HepG2 (cell line): ENCODE measurements at regions not wholly inside any gene's neighbourhood (a gene's known extent, or its start where the extent isn't known, plus 50 kb on each side); places are given as distances from the start of the nearest gene placed in this dataset.

Experiments used
- ATAC-seq: fragments of 200-7000 bp; cut with Tn5 transposase; 3 replicates; pipeline ENCODE4 v1.9.1; 2020; ENCODE audit warnings: mild to moderate bottlenecking, moderate library complexity
- BruUV-seq: library from RNA; stranded (reverse); fragments of 400-500 nt; replicated peaks from 2 replicates; lab custom pipeline; 2021; lab: Mats Ljungman, UMichigan
- CTCF ChIA-PET: fragments of 300-600 bp; formaldehyde crosslinking; extraction: SDS; loops from one replicate; lab custom pipeline; 2021; ENCODE audit warnings: low total read pairs, inconsistent platforms, low intra/inter-chr PET ratio; lab: Yijun Ruan, JAX
- POLR2A ChIA-PET: fragments of 350-600 bp; sonication (Branson Sonifier 250); formaldehyde crosslinking; loops from one replicate; lab custom pipeline; 2020; ENCODE audit warnings: antibody characterized with exemption, inconsistent platforms; lab: Yijun Ruan, JAX
- DNase-seq: peaks from one replicate; pipeline ENCODE4 v3.0.0-alpha.2; 2015; ENCODE audit warnings: low spot score
- FAIRE-seq: peaks from 3 replicates; lab custom pipeline; 2011; peaks lifted over from hg19 to GRCh38; lab: Jason Lieb, UNC
- H2AFZ ChIP-seq: one replicate; pipeline ENCODE4 v1.6.1; 2011; ENCODE audit warnings: low read length, inconsistent platforms
- H3K27ac ChIP-seq: fragments of 300-600 bp; 3 replicates; pipeline ENCODE4 v1.8.0; 2011; ENCODE audit warnings: mixed run types, mild to moderate bottlenecking, mixed read lengths, low read length, inconsistent platforms; ENCODE audit not compliant: insufficient read depth; ENCODE audit errors: extremely low read length
- H3K27me3 ChIP-seq, 2 experiments: fragments of 200-600 bp in 1 of 2; 2 replicates in 1 of 2; 3 replicates in 1 of 2; pipeline versions ENCODE4 v1.6.0 to v1.8.0; 2011; ENCODE audit warnings: low read length in 2 of 2, mild to moderate bottlenecking in 2 of 2, moderate library complexity in 2 of 2, inconsistent platforms in 1 of 2; ENCODE audit not compliant: insufficient read depth in 2 of 2, control insufficient read depth in 1 of 2
- H3K36me3 ChIP-seq, 2 experiments: fragments of 200-600 bp in 1 of 2; replicated peaks in 1 of 2; 2 replicates in 1 of 2; 3 replicates in 1 of 2; pipeline versions ENCODE4 v1.5.1 to v1.8.0; 2011; ENCODE audit warnings: low read length in 2 of 2, inconsistent platforms in 1 of 2; ENCODE audit not compliant: insufficient read depth in 2 of 2, control insufficient read depth in 1 of 2
- H3K4me1 ChIP-seq: 2 replicates; pipeline ENCODE4 v1.5.1; 2012; ENCODE audit warnings: low read length, inconsistent platforms; ENCODE audit not compliant: insufficient read depth
- H3K4me2 ChIP-seq: 2 replicates; pipeline ENCODE4 v1.6.0; 2011; ENCODE audit warnings: low read depth, low read length, inconsistent platforms
- H3K4me3 ChIP-seq, 3 experiments: fragments of 200-600 bp in 1 of 3; sonication (generic), shearing (Covaris generic) in 1 of 3; replicated peaks in 1 of 3; 2 replicates each; pipeline ENCODE4 v1.5.1; 2011 to 2016; ENCODE audit warnings: low read length in 3 of 3, inconsistent platforms in 2 of 3, low read depth in 2 of 3, mild to moderate bottlenecking in 2 of 3, control low read depth in 1 of 3, mixed read lengths in 1 of 3; ENCODE audit not compliant: insufficient read depth in 1 of 3
- H3K79me2 ChIP-seq: one replicate; pipeline ENCODE4 v1.6.1; 2011; ENCODE audit warnings: low read length, inconsistent platforms; ENCODE audit not compliant: insufficient read depth
- H3K9ac ChIP-seq: 2 replicates; pipeline ENCODE4 v1.6.0; 2011; ENCODE audit warnings: mild to moderate bottlenecking, low read depth, low read length, inconsistent platforms; ENCODE audit not compliant: insufficient read depth
- H3K9me3 ChIP-seq: 2 replicates; pipeline ENCODE4 v1.5.1; 2012; ENCODE audit warnings: mild to moderate bottlenecking, low read length
- H4K20me1 ChIP-seq: 2 replicates; pipeline ENCODE4 v1.6.0; 2011; ENCODE audit warnings: inconsistent platforms, mild to moderate bottlenecking, low read length, moderate library complexity; ENCODE audit not compliant: insufficient read depth
- DPF2 ChIP-seq: sonication (generic); formaldehyde crosslinking; IDR thresholded peaks from 2 replicates; pipeline ENCODE4 v1.4.0; 2020; ENCODE audit warnings: mild to moderate bottlenecking, low read depth, missing genetic modification reagents, borderline replicate concordance
- EED ChIP-seq: sonication (generic); formaldehyde crosslinking; IDR thresholded peaks from 2 replicates; pipeline ENCODE4 v1.5.0; 2020; ENCODE audit warnings: mild to moderate bottlenecking, missing genetic modification reagents
- ELF3 ChIP-seq: IDR thresholded peaks from 2 replicates; pipeline ENCODE4 v1.6.1; 2016; ENCODE audit warnings: missing genetic modification reagents, missing compliant biosample characterization
- PREB ChIP-seq: sonication (generic); formaldehyde crosslinking; IDR thresholded peaks from 2 replicates; pipeline ENCODE4 v1.4.0; 2020; ENCODE audit warnings: missing genetic modification reagents
- RELA ChIP-seq: sonication (generic); formaldehyde crosslinking; IDR thresholded peaks from 2 replicates; pipeline ENCODE4 v1.4.0; 2020; ENCODE audit warnings: missing genetic modification reagents
- RFX3 ChIP-seq: IDR thresholded peaks from 2 replicates; pipeline ENCODE4 v1.6.1; 2016; ENCODE audit warnings: missing biosample characterization, missing genetic modification reagents
- TARDBP ChIP-seq: sonication (generic); formaldehyde crosslinking; IDR thresholded peaks from 2 replicates; pipeline ENCODE4 v1.8.0; 2022; ENCODE audit warnings: mild to moderate bottlenecking, missing genetic modification reagents
- TEAD2 ChIP-seq: sonication (generic); formaldehyde crosslinking; IDR thresholded peaks from 2 replicates; pipeline ENCODE4 v1.9.0; 2021; ENCODE audit warnings: missing genetic modification reagents
- TFAP4 ChIP-seq: sonication (generic); IDR thresholded peaks from 2 replicates; pipeline ENCODE4 v1.6.1; 2016; ENCODE audit warnings: low read depth, borderline replicate concordance
- TSC22D2 ChIP-seq: sonication (generic); formaldehyde crosslinking; IDR thresholded peaks from 2 replicates; pipeline ENCODE4 v1.5.1; 2020; ENCODE audit warnings: missing genetic modification reagents, mild to moderate bottlenecking, borderline replicate concordance
- XBP1 ChIP-seq: sonication (generic); formaldehyde crosslinking; IDR thresholded peaks from 2 replicates; pipeline ENCODE4 v1.5.0; 2020; ENCODE audit warnings: missing genetic modification reagents
- YEATS4 ChIP-seq: sonication (generic); formaldehyde crosslinking; IDR thresholded peaks from 2 replicates; pipeline ENCODE4 v1.4.0; 2020; ENCODE audit warnings: missing genetic modification reagents, borderline replicate concordance
- ZNF446 ChIP-seq: sonication (generic); formaldehyde crosslinking; IDR thresholded peaks from 2 replicates; pipeline ENCODE4 v1.5.0; 2020; ENCODE audit warnings: mild to moderate bottlenecking, missing genetic modification reagents
- ZNF75D ChIP-seq: sonication (generic); formaldehyde crosslinking; IDR thresholded peaks from 2 replicates; pipeline ENCODE4 v1.8.1; 2023; ENCODE audit warnings: missing genetic modification reagents, mild to moderate bottlenecking, borderline replicate concordance
- ZNF800 ChIP-seq: sonication (generic); formaldehyde crosslinking; IDR thresholded peaks from 2 replicates; pipeline ENCODE4 v1.4.0; 2020; ENCODE audit warnings: missing genetic modification reagents
- ZZZ3 ChIP-seq: sonication (generic); formaldehyde crosslinking; IDR thresholded peaks from 2 replicates; pipeline ENCODE4 v1.4.0; 2020; ENCODE audit warnings: missing genetic modification reagents, mild to moderate bottlenecking, borderline replicate concordance
- WGBS: methylation state at CpG from one replicate; pipeline ENCODE4 v1.1.6; 2017; ENCODE audit warnings: low lambda C conversion rate; 5-methylcytosine and 5-hydroxymethylcytosine counted together
- in situ Hi-C: cut with HindIII; loops from 2 replicates; pipeline ENCODE4 v1.10.0; 2017; ENCODE audit warnings: low pct_unique_long_range_greater_than_20kb; ENCODE audit not compliant: extremely low pct_ligation_motif_present
- intact Hi-C: fragments of 100-400 bp; cut with micrococcal nuclease; formaldehyde crosslinking; loops from one replicate; pipeline ENCODE4 v1.10.0; 2022; ENCODE audit not compliant: unreplicated experiment
- TF ChIP-seq, protein P1 (sequence below): sonication (generic); formaldehyde crosslinking; IDR thresholded peaks from 2 replicates; pipeline ENCODE4 v1.5.1; 2020; ENCODE audit warnings: mild to moderate bottlenecking, moderate library complexity, missing genetic modification reagents

DNA sequence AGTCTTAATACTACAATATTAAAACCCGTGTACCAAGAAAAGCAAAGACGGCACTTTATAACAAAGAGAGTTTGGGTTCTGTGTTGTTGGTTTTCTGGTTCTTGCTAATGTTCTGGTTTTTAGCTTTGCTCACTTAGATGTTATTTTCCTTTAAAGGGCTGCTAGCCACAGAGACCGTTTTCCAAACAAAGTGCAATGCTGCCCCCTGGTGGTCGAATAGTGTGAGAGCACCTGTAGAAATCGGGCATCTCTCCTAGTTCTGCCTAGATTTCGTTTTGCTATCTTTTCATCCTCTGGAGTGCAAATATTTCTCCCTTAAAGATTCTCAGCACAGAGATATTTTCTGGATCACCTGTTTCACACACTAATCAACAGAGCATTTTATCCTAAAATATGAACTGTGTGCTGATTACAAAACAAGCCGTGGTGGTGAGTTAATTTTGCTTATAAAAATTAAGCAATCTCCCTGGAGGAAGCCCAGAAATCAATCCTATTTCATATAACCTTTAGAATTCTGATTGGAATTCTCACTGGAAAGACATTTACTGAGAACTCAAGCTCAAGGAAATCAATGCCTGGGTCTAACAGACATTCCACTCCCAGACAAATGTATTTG, 334.5 kb upstream of the NOCT start (continued):
- TF ChIP-seq, protein P1, sequence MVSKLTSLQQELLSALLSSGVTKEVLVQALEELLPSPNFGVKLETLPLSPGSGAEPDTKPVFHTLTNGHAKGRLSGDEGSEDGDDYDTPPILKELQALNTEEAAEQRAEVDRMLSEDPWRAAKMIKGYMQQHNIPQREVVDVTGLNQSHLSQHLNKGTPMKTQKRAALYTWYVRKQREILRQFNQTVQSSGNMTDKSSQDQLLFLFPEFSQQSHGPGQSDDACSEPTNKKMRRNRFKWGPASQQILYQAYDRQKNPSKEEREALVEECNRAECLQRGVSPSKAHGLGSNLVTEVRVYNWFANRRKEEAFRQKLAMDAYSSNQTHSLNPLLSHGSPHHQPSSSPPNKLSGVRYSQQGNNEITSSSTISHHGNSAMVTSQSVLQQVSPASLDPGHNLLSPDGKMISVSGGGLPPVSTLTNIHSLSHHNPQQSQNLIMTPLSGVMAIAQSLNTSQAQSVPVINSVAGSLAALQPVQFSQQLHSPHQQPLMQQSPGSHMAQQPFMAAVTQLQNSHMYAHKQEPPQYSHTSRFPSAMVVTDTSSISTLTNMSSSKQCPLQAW (CRISPR knock-in tag), result 0 out of 2 replicates have a peak, but pooled peaks have one; percentile 41
- no peak for TF ChIP-seq TSC22D2 (CRISPR knock-in tag)
- no peak for TF ChIP-seq RELA (CRISPR knock-in tag)
- TF ChIP-seq EED (CRISPR knock-in tag), result no peak

- BruUV-seq, result no TSS peak
- H3K36me3 ChIP-seq, result no peaks in the 10 kb centered on the region
- intact Hi-C loops, result loop anchor here (5.0 kb wide), 2 partner anchors 237 to 257 kb away; no protein-coding TSS in a partner anchor
- H3K4me2 ChIP-seq, result no peak overlapping the region
- no peaks in the 10 kb centered on the region for H3K9me3 ChIP-seq
- DNase-seq (no peak), ATAC-seq (no peak), FAIRE-seq (no peak)
- 37% methylated on average over 3 of the region's 3 CpGs for WGBS
- no peak overlapping the region for H2AFZ ChIP-seq
- H3K79me2 ChIP-seq, result no peaks in the 10 kb centered on the region
- TF ChIP-seq PREB (CRISPR knock-in tag), result no peak
- no peak for TF ChIP-seq XBP1
- no peak for TF ChIP-seq DPF2
- TF ChIP-seq ZNF75D (CRISPR knock-in tag), result no peak
- TF ChIP-seq TEAD2 (CRISPR knock-in tag), result no peak
- TF ChIP-seq ELF3, result no peak
- TF ChIP-seq TFAP4, result no peak
- TF ChIP-seq YEATS4, result no peak
- no peak for TF ChIP-seq TARDBP (CRISPR knock-in tag)
- no peak for TF ChIP-seq ZNF800 (CRISPR knock-in tag)
- no peak for TF ChIP-seq RFX3 (CRISPR knock-in tag)
- TF ChIP-seq ZNF446, result no peak
- no peak for TF ChIP-seq ZZZ3
- no peaks in the 10 kb centered on the region for H3K4me1 ChIP-seq
- CTCF ChIA-PET, result interaction anchor here (1.3 to 2.1 kb wide), 4 partner anchors 103 to 947 kb away, joined by 3 to 15 read pairs (median 6); no protein-coding TSS in a partner anchor
- no peak overlapping the region for H3K27ac ChIP-seq
- H3K27me3 ChIP-seq, result peaks cover 1 to 16% of the 10 kb centered on the region in 2 experiments; a peak in 4 of 5 replicates
- in situ Hi-C loops, result loop anchor here (5.0 to 25.0 kb wide), 3 partner anchors 643 to 943 kb away; no protein-coding TSS in a partner anchor
- H4K20me1 ChIP-seq, result no peaks in the 10 kb centered on the region
- POLR2A ChIA-PET, result no interaction called here
- H3K4me3 ChIP-seq, result no peak overlapping the region
- no peak overlapping the region for H3K9ac ChIP-seq
These were observed 335.3 kb upstream of the NOCT start for GRCh38 chr4:138680256-138680655.
